Thyroid gland (tissue), 4 donors: ENCODE measurements at regions not wholly inside any gene's neighbourhood (a gene's known extent, or its start where the extent isn't known, plus 50 kb on each side); places are given as distances from the start of the nearest gene placed in this dataset.

Experiments used
- POLR2A ChIP-seq, 2 donors: fragments of 450-650 bp; IDR thresholded peaks; one replicate each; pipeline ENCODE4 v1.6.1; 2017; ENCODE audit warnings: antibody characterized with exemption in 2 of 2, mild to moderate bottlenecking in 2 of 2, moderate library complexity in 1 of 2
- TF ChIP-seq, protein P1 (sequence below), 6 experiments: fragments of 200-600 bp in 3 of 6; fragments of 450-650 bp in 3 of 6; sonication (generic) in 3 of 6; IDR thresholded peaks; one replicate each; pipeline ENCODE4 v1.5.1; 2016 to 2019; ENCODE audit warnings: antibody characterized with exemption in 6 of 6, mild to moderate bottlenecking in 2 of 6, inconsistent platforms in 1 of 6, moderate library complexity in 1 of 6

DNA sequence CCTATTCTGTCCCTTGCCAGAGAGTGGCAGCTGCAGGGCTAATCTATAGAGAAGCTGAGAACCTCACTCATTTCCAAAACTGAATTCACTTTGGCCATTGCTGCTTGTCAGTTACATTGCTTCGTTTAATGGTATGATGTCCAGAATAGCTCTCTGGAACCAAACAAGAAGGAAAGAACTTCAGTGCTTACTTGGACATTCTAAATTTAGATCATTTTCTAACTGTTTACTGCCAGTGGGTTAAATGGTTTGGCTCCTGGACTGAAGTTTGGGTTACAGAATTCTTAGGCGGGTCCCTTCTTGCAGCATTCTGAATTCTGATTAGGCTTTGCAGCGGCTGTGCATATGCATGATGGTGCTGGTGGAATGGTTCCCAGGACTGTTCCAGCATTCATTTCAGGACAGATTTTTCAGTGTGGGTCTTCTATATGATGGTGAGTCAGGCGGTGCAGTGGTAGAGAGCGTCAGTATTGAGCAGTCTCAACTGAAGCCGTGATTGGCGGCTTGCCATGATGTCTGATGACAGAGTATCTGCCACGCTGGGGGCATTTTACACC is 148.7 kb downstream of the DYRK2 start:
- TF ChIP-seq, protein P1, sequence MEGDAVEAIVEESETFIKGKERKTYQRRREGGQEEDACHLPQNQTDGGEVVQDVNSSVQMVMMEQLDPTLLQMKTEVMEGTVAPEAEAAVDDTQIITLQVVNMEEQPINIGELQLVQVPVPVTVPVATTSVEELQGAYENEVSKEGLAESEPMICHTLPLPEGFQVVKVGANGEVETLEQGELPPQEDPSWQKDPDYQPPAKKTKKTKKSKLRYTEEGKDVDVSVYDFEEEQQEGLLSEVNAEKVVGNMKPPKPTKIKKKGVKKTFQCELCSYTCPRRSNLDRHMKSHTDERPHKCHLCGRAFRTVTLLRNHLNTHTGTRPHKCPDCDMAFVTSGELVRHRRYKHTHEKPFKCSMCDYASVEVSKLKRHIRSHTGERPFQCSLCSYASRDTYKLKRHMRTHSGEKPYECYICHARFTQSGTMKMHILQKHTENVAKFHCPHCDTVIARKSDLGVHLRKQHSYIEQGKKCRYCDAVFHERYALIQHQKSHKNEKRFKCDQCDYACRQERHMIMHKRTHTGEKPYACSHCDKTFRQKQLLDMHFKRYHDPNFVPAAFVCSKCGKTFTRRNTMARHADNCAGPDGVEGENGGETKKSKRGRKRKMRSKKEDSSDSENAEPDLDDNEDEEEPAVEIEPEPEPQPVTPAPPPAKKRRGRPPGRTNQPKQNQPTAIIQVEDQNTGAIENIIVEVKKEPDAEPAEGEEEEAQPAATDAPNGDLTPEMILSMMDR (IDR thresholded peaks at IDR 0.05) = no peak
- no peak for TF ChIP-seq POLR2A (IDR thresholded peaks at IDR 0.05)
